GM18498 (cell line): ENCODE measurements at regions not wholly inside any gene's neighbourhood (a gene's known extent, or its start where the extent isn't known, plus 50 kb on each side); places are given as distances from the start of the nearest gene placed in this dataset.
A peak's percentile ranks its signal among the peaks of the same experiment; 100 is the strongest.

Experiments used
- ATAC-seq: cut with Tn5 transposase; IDR thresholded peaks from one replicate; pipeline ENCODE4 v1.9.1; 2021; ENCODE audit warnings: mild to moderate bottlenecking, moderate library complexity; ENCODE audit not compliant: unreplicated experiment

GRCh38 chrX:82070948-82071347 is 869.0 kb downstream of the SH3BGRL start:
- ATAC-seq, result no peak

- no peak for ATAC-seq
Observed at GRCh38 chrX:82081027-82081426, 879.1 kb downstream of the SH3BGRL start.

- ATAC-seq, result no peak
Observed at GRCh38 chrX:82087699-82088098, 885.8 kb downstream of the SH3BGRL start.

GRCh38 chrX:82092307-82092706 is 890.4 kb downstream of the SH3BGRL start:
- ATAC-seq, result peak; percentile 74

- no peak for ATAC-seq
Observed at GRCh38 chrX:82125103-82125502, 923.2 kb downstream of the SH3BGRL start.

GRCh38 chrX:82127228-82128123 is 925.6 kb downstream of the SH3BGRL start:
- peak; percentile 86 for ATAC-seq

GRCh38 chrX:82134378-82134777 is 932.5 kb downstream of the SH3BGRL start:
- ATAC-seq, result no peak

- no peak for ATAC-seq
Observed at GRCh38 chrX:82141942-82142341, 940.0 kb downstream of the SH3BGRL start.

GRCh38 chrX:82161195-82161594 is 959.3 kb downstream of the SH3BGRL start:
- ATAC-seq, result no peak

GRCh38 chrX:82163701-82164100 is 961.8 kb downstream of the SH3BGRL start:
- no peak for ATAC-seq

- ATAC-seq, result no peak
Observed at GRCh38 chrX:82196866-82197265, 995.0 kb downstream of the SH3BGRL start.

GRCh38 chrX:82208975-82209374 is 1007.1 kb downstream of the SH3BGRL start:
- ATAC-seq, result no peak

- peak; percentile 53 for ATAC-seq
Observed at GRCh38 chrX:82218361-82218760, 1016.5 kb downstream of the SH3BGRL start.

- ATAC-seq, result no peak
Observed at GRCh38 chrX:82219129-82219528, 1017.2 kb downstream of the SH3BGRL start.

GRCh38 chrX:82224961-82225360 is 1023.1 kb downstream of the SH3BGRL start:
- no peak for ATAC-seq

GRCh38 chrX:82230013-82230412 is 1028.1 kb downstream of the SH3BGRL start:
- ATAC-seq, result no peak

GRCh38 chrX:82232679-82233078 is 1030.8 kb downstream of the SH3BGRL start:
- no peak for ATAC-seq

- no peak for ATAC-seq
Observed at GRCh38 chrX:82237328-82237727, 1035.4 kb downstream of the SH3BGRL start.
